Common myeloid progenitor, CD34-positive (primary cell): ENCODE measurements at regions not wholly inside any gene's neighbourhood (a gene's known extent, or its start where the extent isn't known, plus 50 kb on each side); places are given as distances from the start of the nearest gene placed in this dataset.

Experiments
- CTCF ChIA-PET: fragments of 350-600 bp; sonication (Branson Sonifier 250); formaldehyde crosslinking; loops from one replicate; lab custom pipeline; 2021; ENCODE audit warnings: antibody characterized with exemption; lab: Charles Lee
- POLR2A ChIA-PET: fragments of 350-600 bp; sonication (Branson Sonifier 250); formaldehyde crosslinking; loops from one replicate; lab custom pipeline; 2021; ENCODE audit warnings: antibody characterized with exemption; lab: Charles Lee
- DNase-seq, 3 donors: peaks; one replicate each; pipeline versions ENCODE4 v3.0.0 to v3.0.0-alpha.2; 2013
- H3K27ac ChIP-seq, 2 experiments: 1 replicate in 1 of 2; 2 replicates in 1 of 2; pipeline ENCODE4 v1.7.0; 2013; ENCODE audit warnings: inconsistent platforms in 2 of 2, low read length in 2 of 2, mild to moderate bottlenecking in 2 of 2, low read depth in 1 of 2, moderate library complexity in 1 of 2; ENCODE audit not compliant: severe bottlenecking in 2 of 2, insufficient read depth in 1 of 2, poor library complexity in 1 of 2
- H3K27me3 ChIP-seq, 5 experiments: replicated peaks in 2 of 5; 1 replicate in 3 of 5; 2 replicates in 2 of 5; pipeline versions ENCODE4 v1.6.1 to v1.7.0; 2013; ENCODE audit warnings: low read length in 4 of 5, mild to moderate bottlenecking in 2 of 5, moderate library complexity in 2 of 5, inconsistent platforms in 1 of 5; ENCODE audit not compliant: insufficient read depth in 5 of 5, control insufficient read depth in 4 of 5
- H3K36me3 ChIP-seq, 4 experiments: 1 replicate in 2 of 4; 2 replicates in 2 of 4; pipeline versions ENCODE4 v1.6.1 to v1.7.0; 2013; ENCODE audit warnings: low read length in 3 of 4, control low read depth in 1 of 4, mild to moderate bottlenecking in 1 of 4; ENCODE audit not compliant: control insufficient read depth in 4 of 4, insufficient read depth in 4 of 4
- H3K4me1 ChIP-seq, 4 experiments: 1 replicate in 3 of 4; 2 replicates in 1 of 4; pipeline versions ENCODE4 v1.6.1 to v1.7.1; 2013; ENCODE audit warnings: low read length in 3 of 4, mild to moderate bottlenecking in 3 of 4, control low read depth in 1 of 4, inconsistent platforms in 1 of 4, moderate library complexity in 1 of 4; ENCODE audit not compliant: control insufficient read depth in 4 of 4, insufficient read depth in 4 of 4; ENCODE audit errors: control extremely low read depth in 1 of 4
- H3K4me3 ChIP-seq, 7 experiments: 1 replicate in 4 of 7; 2 replicates in 3 of 7; pipeline versions ENCODE4 v1.5.1 to v1.7.0; 2013; ENCODE audit warnings: mild to moderate bottlenecking in 7 of 7, low read length in 6 of 7, moderate library complexity in 6 of 7, inconsistent platforms in 2 of 7, low read depth in 2 of 7, control low read depth in 1 of 7; ENCODE audit not compliant: insufficient read depth in 4 of 7, control insufficient read depth in 1 of 7; ENCODE audit errors: extremely low read depth in 1 of 7
- H3K9me3 ChIP-seq, 5 experiments: 1 replicate in 4 of 5; 2 replicates in 1 of 5; pipeline versions ENCODE4 v1.6.1 to v1.7.1; 2013; ENCODE audit warnings: low read length in 4 of 5, mild to moderate bottlenecking in 2 of 5, inconsistent platforms in 1 of 5, low read depth in 1 of 5, moderate library complexity in 1 of 5; ENCODE audit not compliant: control insufficient read depth in 4 of 5, insufficient read depth in 2 of 5; ENCODE audit errors: control extremely low read depth in 1 of 5
- WGBS: methylation state at CpG from one replicate; pipeline ENCODE4 v1.1.5; 2013; ENCODE audit not compliant: insufficient coverage; 5-methylcytosine and 5-hydroxymethylcytosine counted together

DNA sequence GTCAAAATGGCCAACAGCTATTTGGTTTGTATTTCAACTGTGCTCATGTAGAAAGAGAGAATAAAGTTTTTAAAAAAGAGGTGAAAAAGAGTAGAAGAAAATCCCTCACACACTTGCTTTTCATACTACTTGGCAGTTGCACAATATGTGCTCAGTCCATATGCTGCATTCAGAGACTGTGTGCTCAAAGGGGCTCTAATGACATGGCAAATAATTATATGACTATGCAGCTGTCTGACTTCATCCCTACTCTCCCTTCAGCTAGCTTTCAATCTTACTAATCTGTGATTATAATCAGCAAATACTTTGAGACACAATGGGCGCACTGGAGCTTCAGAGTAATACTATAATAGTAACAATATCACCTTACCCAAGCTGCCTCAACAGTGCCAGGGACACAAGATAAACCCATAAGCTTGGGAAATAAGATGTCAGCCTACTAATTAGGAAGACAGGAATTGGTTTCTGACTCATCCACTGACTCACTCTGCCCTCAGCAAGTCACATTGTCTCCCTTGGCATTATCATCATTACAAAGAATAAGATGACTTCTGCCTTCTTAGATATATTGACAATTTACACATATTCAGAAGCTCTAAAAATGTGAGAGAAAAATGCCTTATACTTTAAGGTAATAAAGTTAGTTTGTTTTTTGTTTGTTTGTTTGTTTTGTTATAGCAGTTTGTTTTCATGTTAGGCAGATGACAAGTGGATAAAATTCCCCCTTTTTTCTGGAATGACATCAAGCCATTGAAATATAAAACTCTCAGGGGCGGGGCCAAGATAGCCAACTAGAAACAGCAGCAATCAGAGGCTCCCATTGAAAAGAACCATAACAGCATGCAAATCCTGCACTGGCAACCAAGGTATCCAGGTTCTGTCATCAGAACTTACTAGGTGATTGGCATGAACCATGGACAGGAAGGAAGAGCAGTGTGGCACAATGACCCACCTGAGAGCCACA is 311.6 kb downstream of the FAM133A start:
- Histone ChIP-seq H3K27me3 (no peaks in the 10 kb centered on the region), H3K4me3 (no peak overlapping the region), H3K36me3 (no peaks in the 10 kb centered on the region), H3K9me3 (no peaks in the 10 kb centered on the region), H3K27ac (no peak overlapping the region), H3K4me1 (no peaks in the 10 kb centered on the region)
- DNase-seq, result no peak
- ChIA-PET POLR2A (no interaction called here), CTCF (no interaction called here)
- WGBS, result no CpG with 5 or more reads among the region's 2 CpGs
